GM12892 (cell line): ENCODE measurements at regions not wholly inside any gene's neighbourhood (a gene's known extent, or its start where the extent isn't known, plus 50 kb on each side); places are given as distances from the start of the nearest gene placed in this dataset.

ENCODE experiments used
- POLR2A ChIP-seq: IDR thresholded peaks from 2 replicates; pipeline ENCODE4 v1.6.1; 2011; ENCODE audit warnings: low read depth, low read length, control low read depth
- TAF1 ChIP-seq: IDR thresholded peaks from 2 replicates; pipeline ENCODE4 v1.6.1; 2011; ENCODE audit warnings: low read depth, mild to moderate bottlenecking, control low read depth, low read length, borderline replicate concordance

DNA sequence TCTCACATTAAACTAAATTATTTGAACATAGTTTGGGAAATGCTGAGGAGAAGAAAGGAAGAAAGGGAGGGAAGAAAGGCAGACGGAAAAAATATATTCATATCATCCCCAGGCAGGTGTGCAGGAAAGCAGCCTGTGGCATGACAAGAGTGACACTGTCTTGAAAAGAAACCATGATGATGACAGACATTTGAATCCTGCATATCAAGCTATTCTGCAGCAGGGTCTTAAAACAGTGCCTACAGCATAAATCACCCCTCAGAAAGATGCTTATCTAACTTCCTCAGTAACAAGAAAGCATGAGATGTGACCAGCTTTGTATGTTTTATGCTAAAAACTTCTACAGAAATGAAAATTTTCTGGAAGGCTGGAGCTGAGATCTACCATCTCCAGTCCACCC, 144.5 kb upstream of the GRM7 start:
- TF ChIP-seq TAF1 = no peak
- TF ChIP-seq POLR2A = no peak
